K562 (cell line): ENCODE measurements at regions not wholly inside any gene's neighbourhood (a gene's known extent, or its start where the extent isn't known, plus 50 kb on each side); places are given as distances from the start of the nearest gene placed in this dataset.

Experiments used
- BCL6 ChIP-seq: fragments of 250-450 bp; sonication (Bioruptor Pico); IDR thresholded peaks from 2 replicates; pipeline ENCODE4 v1.4.0; 2020
- DDX20 ChIP-seq: fragments of 450-650 bp; IDR thresholded peaks from 2 replicates; pipeline ENCODE4 v1.6.1; 2016; ENCODE audit warnings: missing genetic modification characterization, low read depth, mild to moderate bottlenecking, missing compliant biosample characterization, moderate library complexity
- E2F1 ChIP-seq: sonication (generic); formaldehyde crosslinking; IDR thresholded peaks from 2 replicates; pipeline ENCODE4 v1.8.1; 2023; ENCODE audit warnings: mild to moderate bottlenecking, missing genetic modification reagents, moderate library complexity
- ELK3 ChIP-seq: fragments of 450-650 bp; formaldehyde crosslinking; IDR thresholded peaks from 2 replicates; pipeline ENCODE4 v1.4.0; 2020; ENCODE audit warnings: mild to moderate bottlenecking
- HNRNPLL ChIP-seq: fragments of 200-400 bp; formaldehyde crosslinking; IDR thresholded peaks from 2 replicates; pipeline ENCODE4 v1.6.1; 2017; ENCODE audit warnings: low read length, low read depth, mild to moderate bottlenecking; ENCODE audit not compliant: poor library complexity, severe bottlenecking
- KAT8 ChIP-seq: fragments of 450-650 bp; IDR thresholded peaks from 2 replicates; pipeline ENCODE4 v1.6.1; 2016; ENCODE audit warnings: low read depth, mild to moderate bottlenecking
- MEF2D ChIP-seq: conservative IDR thresholded peaks from 2 replicates; pipeline ENCODE4 v1.6.1; 2016; ENCODE audit warnings: low read depth, missing genetic modification characterization, missing compliant biosample characterization
- MGA ChIP-seq: fragments of 450-650 bp; IDR thresholded peaks from 2 replicates; pipeline ENCODE4 v1.6.1; 2016; ENCODE audit warnings: mild to moderate bottlenecking, moderate library complexity
- SP2 ChIP-seq: IDR thresholded peaks from 2 replicates; pipeline ENCODE4 v1.6.1; 2011; ENCODE audit warnings: mild to moderate bottlenecking, low read depth, low read length, moderate library complexity; ENCODE audit not compliant: poor library complexity, severe bottlenecking; ENCODE audit errors: extremely low read depth
- ZBED1 ChIP-seq: IDR thresholded peaks from 2 replicates; pipeline ENCODE4 v1.6.1; 2014
- ZKSCAN1 ChIP-seq: fragments of 150-350 bp; IDR thresholded peaks from 2 replicates; pipeline ENCODE4 v1.6.1; 2016; ENCODE audit warnings: low read depth, low read length
- ZNF316 ChIP-seq: fragments of 450-650 bp; IDR thresholded peaks from 2 replicates; pipeline ENCODE4 v1.6.1; 2016
- ZNF395 ChIP-seq: fragments of 200-800 bp; sonication (Bioruptor generic); IDR thresholded peaks from 2 replicates; pipeline ENCODE4 v1.6.1; 2017; ENCODE audit warnings: missing genetic modification characterization, missing compliant biosample characterization
- ZNF431 ChIP-seq: sonication (generic); formaldehyde crosslinking; IDR thresholded peaks from 2 replicates; pipeline ENCODE4 v1.8.0; 2022; ENCODE audit warnings: mild to moderate bottlenecking, missing genetic modification reagents

GRCh38 chrX:35015621-35016020, 73.0 kb downstream of the FAM47B start (continued):
- TF ChIP-seq ZNF395 (CRISPR knock-in tag) (no peak), ZKSCAN1 (no peak), MEF2D (no peak), ELK3 (CRISPR knock-in tag) (no peak), ZNF316 (peak; percentile 44; the same call in 1 of the 2 replicates), SP2 (no peak), KAT8 (no peak), DDX20 (no peak), MGA (no peak), ZBED1 (no peak), HNRNPLL (no peak), ZNF431 (CRISPR knock-in tag) (no peak), E2F1 (CRISPR knock-in tag) (no peak), BCL6 (no peak)
